HEK293 (cell line): ENCODE measurements at regions not wholly inside any gene's neighbourhood (a gene's known extent, or its start where the extent isn't known, plus 50 kb on each side); places are given as distances from the start of the nearest gene placed in this dataset.

Source experiments
- CTCF ChIA-PET: fragments of 350-600 bp; formaldehyde crosslinking; extraction: SDS; loops from one replicate; lab custom pipeline; 2021; ENCODE audit warnings: antibody characterized with exemption; lab: Yijun Ruan, JAX
- POLR2A ChIA-PET: fragments of 300-600 bp; formaldehyde crosslinking; extraction: SDS; loops from one replicate; lab custom pipeline; 2020; ENCODE audit warnings: antibody characterized with exemption, inconsistent platforms; lab: Yijun Ruan, JAX
- H3K27ac ChIP-seq: fragments of 200-500 bp; sonication (Bioruptor generic); 2 replicates; pipeline ENCODE4 v1.5.1; 2014; ENCODE audit warnings: low read depth, low read length, control low read depth, inconsistent platforms; ENCODE audit errors: extremely low read depth
- H3K36me3 ChIP-seq, 2 experiments: fragments of 200-500 bp in 1 of 2; sonication (Bioruptor generic) in 1 of 2; 1 replicate in 1 of 2; 2 replicates in 1 of 2; pipeline ENCODE4 v1.5.1; 2014 to 2017; ENCODE audit warnings: inconsistent platforms in 2 of 2, low read length in 2 of 2; ENCODE audit not compliant: control insufficient read depth in 2 of 2, insufficient read depth in 1 of 2
- H3K4me1 ChIP-seq: fragments of 200-500 bp; sonication (Bioruptor generic); 2 replicates; pipeline ENCODE4 v1.5.1; 2014; ENCODE audit warnings: mild to moderate bottlenecking, low read length, inconsistent platforms; ENCODE audit not compliant: control insufficient read depth, insufficient read depth
- H3K4me3 ChIP-seq: 2 replicates; pipeline ENCODE4 v1.5.1; 2011; ENCODE audit warnings: low read depth, mild to moderate bottlenecking, control low read depth, low read length, moderate library complexity
- H3K9me3 ChIP-seq: fragments of 200-500 bp; sonication (Bioruptor generic); 2 replicates; pipeline ENCODE4 v1.5.1; 2014; ENCODE audit warnings: low read depth, low read length, inconsistent platforms; ENCODE audit not compliant: control insufficient read depth, insufficient read depth
- AEBP2 ChIP-seq: fragments of 450-650 bp; formaldehyde crosslinking; IDR thresholded peaks from 2 replicates; pipeline ENCODE4 v1.5.1; 2016; ENCODE audit warnings: missing biosample characterization, missing genetic modification characterization, borderline replicate concordance
- OSR2 ChIP-seq: fragments of 450-650 bp; formaldehyde crosslinking; IDR thresholded peaks from 2 replicates; pipeline ENCODE4 v1.5.1; 2016; ENCODE audit warnings: missing biosample characterization, missing genetic modification characterization
- PRDM10 ChIP-seq: fragments of 450-650 bp; formaldehyde crosslinking; IDR thresholded peaks from 2 replicates; pipeline ENCODE4 v1.5.1; 2016; ENCODE audit warnings: missing biosample characterization, missing genetic modification characterization
- SALL2 ChIP-seq: fragments of 450-650 bp; formaldehyde crosslinking; IDR thresholded peaks from 2 replicates; pipeline ENCODE4 v1.5.0; 2017; ENCODE audit warnings: missing biosample characterization, mild to moderate bottlenecking, missing genetic modification characterization, borderline replicate concordance
- SCRT2 ChIP-seq: fragments of 450-650 bp; formaldehyde crosslinking; IDR thresholded peaks from 2 replicates; pipeline ENCODE4 v1.5.1; 2016; ENCODE audit warnings: missing biosample characterization, missing genetic modification characterization
- TCF7L2 ChIP-seq: IDR thresholded peaks from 2 replicates; pipeline ENCODE4 v1.6.1; 2011; ENCODE audit warnings: low read depth, mild to moderate bottlenecking, inconsistent platforms, low read length, moderate library complexity, borderline replicate concordance
- ZBTB26 ChIP-seq: fragments of 450-650 bp; formaldehyde crosslinking; optimal IDR thresholded peaks from 2 replicates; pipeline ENCODE3; 2016; ENCODE audit warnings: missing biosample characterization, mild to moderate bottlenecking, missing genetic modification characterization
- ZEB2 ChIP-seq: fragments of 450-650 bp; formaldehyde crosslinking; IDR thresholded peaks from 2 replicates; pipeline ENCODE4 v1.5.1; 2016; ENCODE audit warnings: missing biosample characterization, missing genetic modification characterization
- ZFP69B ChIP-seq: fragments of 450-650 bp; formaldehyde crosslinking; IDR thresholded peaks from 2 replicates; pipeline ENCODE4 v1.5.1; 2016; ENCODE audit warnings: missing biosample characterization, missing genetic modification characterization
- ZNF133 ChIP-seq: fragments of 450-650 bp; formaldehyde crosslinking; IDR thresholded peaks from 2 replicates; pipeline ENCODE4 v1.5.1; 2016; ENCODE audit warnings: missing biosample characterization, missing genetic modification characterization
- ZNF138 ChIP-seq: fragments of 450-650 bp; formaldehyde crosslinking; IDR thresholded peaks from 2 replicates; pipeline ENCODE4 v1.5.1; 2016; ENCODE audit warnings: missing biosample characterization, missing genetic modification characterization, borderline replicate concordance
- ZNF155 ChIP-seq: fragments of 450-650 bp; formaldehyde crosslinking; IDR thresholded peaks from 2 replicates; pipeline ENCODE4 v1.5.1; 2016; ENCODE audit warnings: missing biosample characterization, missing genetic modification characterization
- ZNF16 ChIP-seq: fragments of 450-650 bp; formaldehyde crosslinking; IDR thresholded peaks from 2 replicates; pipeline ENCODE4 v1.5.1; 2016; ENCODE audit warnings: low read depth, missing biosample characterization, missing genetic modification characterization
- ZNF214 ChIP-seq: fragments of 450-650 bp; formaldehyde crosslinking; IDR thresholded peaks from 2 replicates; pipeline ENCODE4 v1.5.1; 2017; ENCODE audit warnings: missing biosample characterization, mild to moderate bottlenecking, missing genetic modification characterization, borderline replicate concordance
- ZNF239 ChIP-seq: fragments of 450-650 bp; formaldehyde crosslinking; IDR thresholded peaks from 2 replicates; pipeline ENCODE4 v1.5.1; 2016; ENCODE audit warnings: missing biosample characterization, missing genetic modification characterization
- ZNF274 ChIP-seq, 2 experiments: fragments of 200-500 bp in 1 of 2; fragments of 450-650 bp in 1 of 2; sonication (Bioruptor generic) in 1 of 2; formaldehyde crosslinking in 1 of 2; IDR thresholded peaks; 2 replicates each; pipeline versions ENCODE4 v1.5.1 to v1.6.1; 2014 to 2016; ENCODE audit warnings: borderline replicate concordance in 1 of 2, inconsistent platforms in 1 of 2, low read length in 1 of 2, missing biosample characterization in 1 of 2, missing genetic modification characterization in 1 of 2
- ZNF302 ChIP-seq: fragments of 450-650 bp; formaldehyde crosslinking; IDR thresholded peaks from 2 replicates; pipeline ENCODE4 v1.5.1; 2016; ENCODE audit warnings: missing biosample characterization, missing genetic modification characterization, low read depth
- ZNF354C ChIP-seq: fragments of 450-650 bp; formaldehyde crosslinking; IDR thresholded peaks from 2 replicates; pipeline ENCODE4 v1.5.1; 2016; ENCODE audit warnings: missing biosample characterization, missing genetic modification characterization, low read depth, borderline replicate concordance
- ZNF362 ChIP-seq: fragments of 450-650 bp; formaldehyde crosslinking; IDR thresholded peaks from 2 replicates; pipeline ENCODE4 v1.5.1; 2016; ENCODE audit warnings: missing biosample characterization, missing genetic modification characterization
- ZNF366 ChIP-seq: fragments of 450-650 bp; formaldehyde crosslinking; conservative IDR thresholded peaks from 2 replicates; pipeline ENCODE4 v1.5.1; 2016; ENCODE audit warnings: missing biosample characterization, missing genetic modification characterization
- ZNF426 ChIP-seq: fragments of 450-650 bp; formaldehyde crosslinking; IDR thresholded peaks from 2 replicates; pipeline ENCODE4 v1.5.1; 2017; ENCODE audit warnings: missing biosample characterization, missing genetic modification characterization, mild to moderate bottlenecking, inconsistent platforms, moderate library complexity
- ZNF473 ChIP-seq: fragments of 450-650 bp; formaldehyde crosslinking; IDR thresholded peaks from 2 replicates; pipeline ENCODE4 v1.5.1; 2017; ENCODE audit warnings: missing biosample characterization, missing genetic modification characterization
- ZNF560 ChIP-seq: fragments of 450-650 bp; formaldehyde crosslinking; IDR thresholded peaks from 2 replicates; pipeline ENCODE4 v1.5.1; 2017; ENCODE audit warnings: missing biosample characterization, missing genetic modification characterization, borderline replicate concordance
- ZNF580 ChIP-seq: fragments of 450-650 bp; formaldehyde crosslinking; IDR thresholded peaks from 2 replicates; pipeline ENCODE4 v1.5.1; 2016; ENCODE audit warnings: missing biosample characterization, missing genetic modification characterization
- ZNF623 ChIP-seq: fragments of 450-650 bp; formaldehyde crosslinking; IDR thresholded peaks from 2 replicates; pipeline ENCODE4 v1.5.1; 2016; ENCODE audit warnings: missing biosample characterization, missing genetic modification characterization
- ZNF645 ChIP-seq: fragments of 450-650 bp; formaldehyde crosslinking; IDR thresholded peaks from 2 replicates; pipeline ENCODE4; 2016; ENCODE audit warnings: missing biosample characterization, missing genetic modification characterization
- ZNF654 ChIP-seq: fragments of 450-650 bp; formaldehyde crosslinking; IDR thresholded peaks from 2 replicates; pipeline ENCODE4 v1.5.1; 2016; ENCODE audit warnings: low read depth, missing biosample characterization, missing genetic modification characterization
- ZNF658 ChIP-seq: fragments of 450-650 bp; formaldehyde crosslinking; IDR thresholded peaks from 2 replicates; pipeline ENCODE4; 2016; ENCODE audit warnings: missing biosample characterization, missing genetic modification characterization
- ZNF701 ChIP-seq: fragments of 450-650 bp; formaldehyde crosslinking; IDR thresholded peaks from 2 replicates; pipeline ENCODE4 v1.5.1; 2016; ENCODE audit warnings: missing biosample characterization, missing genetic modification characterization
- ZSCAN23 ChIP-seq: fragments of 450-650 bp; formaldehyde crosslinking; IDR thresholded peaks from 2 replicates; pipeline ENCODE4 v1.5.1; 2016; ENCODE audit warnings: missing biosample characterization, missing genetic modification characterization

GRCh38 chr1:201636510-201636971, 97.6 kb downstream of the NAV1 start:
- H3K27ac ChIP-seq: no peak overlapping the region
- H3K36me3 ChIP-seq: no peaks in the 10 kb centered on the region
- ChIA-PET CTCF (interaction anchor here (0.6 to 1.4 kb wide), 3 partner anchors 10 to 77 kb away, joined by 3 to 4 read pairs (median 4); no protein-coding TSS in a partner anchor), POLR2A (no interaction called here)
- H3K4me3 ChIP-seq: no peak overlapping the region
- no peaks in the 10 kb centered on the region for H3K9me3 ChIP-seq
- H3K4me1 ChIP-seq: no peaks in the 10 kb centered on the region
- TF ChIP-seq ZEB2 (no peak), ZNF16 (tag by site-specific recombination) (no peak), ZSCAN23 (tag by site-specific recombination) (no peak), ZFP69B (no peak), ZNF701 (no peak), SCRT2 (tag by site-specific recombination) (no peak), ZNF274 (IDR thresholded peaks at IDR 0.05; ENCODE audit: low read length) (no peak), ZNF274 (tag by site-specific recombination; IDR thresholded peaks at IDR 0.05; ENCODE audit: borderline replicate concordance) (no peak), ZNF354C (no peak), ZNF366 (tag by site-specific recombination) (peak; percentile 31; the same call in 1 of the 2 replicates), ZNF658 (no peak), SALL2 (no peak), OSR2 (tag by site-specific recombination) (0 out of 2 replicates have a peak, but pooled peaks have one; percentile 9), ZNF214 (tag by site-specific recombination) (no peak), ZNF645 (tag by site-specific recombination) (no peak), ZNF302 (tag by site-specific recombination) (no peak), ZNF654 (tag by site-specific recombination) (no peak), AEBP2 (no peak), ZNF580 (tag by site-specific recombination) (no peak), ZNF138 (no peak), PRDM10 (tag by site-specific recombination) (peak; percentile 31; the same call in 1 of the 2 replicates), ZNF133 (tag by site-specific recombination) (no peak), ZNF560 (tag by site-specific recombination) (no peak), ZNF239 (tag by site-specific recombination) (no peak), ZNF623 (tag by site-specific recombination) (peak; percentile 59; the same call in 1 of the 2 replicates), ZNF362 (no peak), ZBTB26 (tag by site-specific recombination) (no peak), ZNF473 (no peak), ZNF155 (no peak), ZNF426 (tag by site-specific recombination) (no peak), TCF7L2 (no peak)
